ENCODE measurements at regions not wholly inside any gene's neighbourhood (a gene's known extent, or its start where the extent isn't known, plus 50 kb on each side); places are given as distances from the start of the nearest gene placed in this dataset.

DNA sequence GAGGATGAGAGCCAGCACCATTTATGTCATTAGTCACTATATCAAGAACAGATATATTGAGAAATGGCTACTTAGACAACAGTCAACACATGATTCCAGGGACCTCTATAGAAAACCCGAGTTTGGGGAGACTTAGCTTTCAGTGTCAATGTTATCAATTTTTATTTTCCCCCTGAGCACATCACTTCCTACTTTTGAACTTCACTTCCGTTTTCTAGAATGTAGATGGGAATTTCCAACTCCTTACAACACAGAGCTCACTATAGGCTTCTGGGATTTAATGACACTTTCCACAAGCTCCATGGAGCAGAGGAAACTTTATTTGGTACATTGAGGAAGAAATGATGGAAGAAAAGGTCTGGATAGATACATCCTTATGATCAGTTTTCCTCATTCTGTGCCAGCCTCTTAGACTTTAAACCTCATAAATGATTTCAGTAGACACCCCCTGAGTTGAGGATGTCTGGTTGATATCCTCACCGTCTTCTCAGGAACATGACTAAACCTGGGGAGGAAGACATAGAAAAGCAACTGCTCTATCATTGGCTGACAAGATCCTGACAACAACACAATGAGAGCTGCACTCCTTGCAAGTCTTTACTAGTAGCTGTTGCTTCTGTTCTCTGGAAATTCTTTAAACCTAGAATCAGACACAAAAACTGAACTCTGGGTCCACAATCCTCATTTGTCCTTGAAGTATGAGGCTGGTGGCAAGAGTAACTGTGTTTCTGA, 449.4 kb upstream of the OR4E1 start:
- no peak overlapping the region for H3K4me3 ChIP-seq (ENCODE audit: low read depth, low read length)
- no peaks in the 10 kb centered on the region for H3K36me3 ChIP-seq (ENCODE audit: control insufficient read depth, insufficient read depth, low read length)
- DNase-seq (ENCODE audit: low read depth) = peak; percentile 78
- H3K27me3 ChIP-seq (ENCODE audit: control insufficient read depth, insufficient read depth, low read length) = no peaks in the 10 kb centered on the region
- no peak for FAIRE-seq
- TF ChIP-seq CTCF (IDR thresholded peaks at IDR 0.05; ENCODE audit: insufficient read depth, low read length, severe bottlenecking) = no peak

- TF ChIP-seq CTCF (IDR thresholded peaks at IDR 0.05; ENCODE audit: insufficient read depth, low read length, severe bottlenecking) = peak; percentile 42
- H3K27me3 ChIP-seq (ENCODE audit: control insufficient read depth, insufficient read depth, low read length) = no peaks in the 10 kb centered on the region
- no peaks in the 10 kb centered on the region for H3K36me3 ChIP-seq (ENCODE audit: control insufficient read depth, insufficient read depth, low read length)
- peak; percentile 54 for DNase-seq (ENCODE audit: low read depth)
- H3K4me3 ChIP-seq (ENCODE audit: low read depth, low read length) = no peak overlapping the region
- no peak for FAIRE-seq
These were observed 448.7 kb upstream of the OR4E1 start for GRCh38 chr14:22122227-22122818.

GRCh38 chr14:22118899-22119477, 445.4 kb upstream of the OR4E1 start:
- FAIRE-seq (no peak), DNase-seq (ENCODE audit: low read depth) (peak; percentile 29)
- Histone ChIP-seq H3K27me3 (ENCODE audit: control insufficient read depth, insufficient read depth, low read length) (no peaks in the 10 kb centered on the region), H3K36me3 (ENCODE audit: control insufficient read depth, insufficient read depth, low read length) (no peaks in the 10 kb centered on the region), H3K4me3 (ENCODE audit: low read depth, low read length) (no peak overlapping the region)
- no peak for TF ChIP-seq CTCF (IDR thresholded peaks at IDR 0.05; ENCODE audit: insufficient read depth, low read length, severe bottlenecking)

DNA sequence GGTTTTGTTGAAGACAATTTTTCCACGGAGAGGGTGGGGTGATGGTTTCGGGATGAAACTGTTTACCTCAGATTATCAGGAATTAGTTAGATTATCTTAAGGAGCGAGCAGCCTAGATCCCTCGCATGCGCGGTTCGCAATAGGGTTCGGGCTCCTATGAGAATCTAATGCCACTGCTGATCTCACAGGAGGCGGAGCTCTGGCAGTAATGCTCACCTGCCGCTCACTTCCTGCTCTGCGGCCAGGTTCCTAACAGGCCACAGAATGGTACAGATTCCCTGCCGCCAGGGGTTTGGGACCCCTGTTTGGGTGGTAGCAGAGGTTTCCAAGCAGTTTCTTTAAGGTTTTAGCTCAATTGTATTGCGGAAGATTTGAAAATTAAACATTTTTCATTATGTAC, 439.8 kb upstream of the OR4E1 start:
- Histone ChIP-seq H3K36me3 (ENCODE audit: control insufficient read depth, insufficient read depth, low read length) (no peaks in the 10 kb centered on the region), H3K4me3 (ENCODE audit: low read depth, low read length) (no peak overlapping the region), H3K27me3 (ENCODE audit: control insufficient read depth, insufficient read depth, low read length) (no peaks in the 10 kb centered on the region)
- no peak for FAIRE-seq
- TF ChIP-seq CTCF (IDR thresholded peaks at IDR 0.05; ENCODE audit: insufficient read depth, low read length, severe bottlenecking) = no peak
- DNase-seq (ENCODE audit: low read depth) = no peak

DNA sequence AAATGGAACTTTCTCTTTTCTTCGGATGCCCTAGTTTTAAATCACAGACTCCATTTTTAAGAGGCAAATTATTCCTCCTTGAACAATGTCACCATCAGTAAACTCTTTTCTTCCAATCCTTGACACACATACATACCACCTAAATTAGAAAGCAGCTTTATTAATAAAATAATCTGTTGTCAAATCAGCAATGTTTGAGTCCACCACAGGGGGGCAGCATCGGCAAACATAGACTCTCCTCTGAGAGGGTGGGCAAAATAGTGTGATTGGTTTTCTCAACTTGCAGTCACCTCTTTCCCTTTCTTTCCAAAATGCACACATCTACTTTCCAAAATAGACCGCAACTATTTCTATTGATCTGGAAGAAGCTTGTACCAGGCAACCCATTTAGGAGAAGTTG, 438.4 kb upstream of the OR4E1 start:
- peak; percentile 55 for TF ChIP-seq CTCF (IDR thresholded peaks at IDR 0.05; ENCODE audit: insufficient read depth, low read length, severe bottlenecking)
- H3K4me3 ChIP-seq (ENCODE audit: low read depth, low read length) = no peak overlapping the region
- no peaks in the 10 kb centered on the region for H3K27me3 ChIP-seq (ENCODE audit: control insufficient read depth, insufficient read depth, low read length)
- H3K36me3 ChIP-seq (ENCODE audit: control insufficient read depth, insufficient read depth, low read length) = no peaks in the 10 kb centered on the region
- DNase-seq (ENCODE audit: low read depth) (peak; percentile 21), FAIRE-seq (no peak)
